ENCODE measurements at regions not wholly inside any gene's neighbourhood (a gene's known extent, or its start where the extent isn't known, plus 50 kb on each side); places are given as distances from the start of the nearest gene placed in this dataset.
A peak's percentile ranks its signal among the peaks of the same experiment; 100 is the strongest.

DNA sequence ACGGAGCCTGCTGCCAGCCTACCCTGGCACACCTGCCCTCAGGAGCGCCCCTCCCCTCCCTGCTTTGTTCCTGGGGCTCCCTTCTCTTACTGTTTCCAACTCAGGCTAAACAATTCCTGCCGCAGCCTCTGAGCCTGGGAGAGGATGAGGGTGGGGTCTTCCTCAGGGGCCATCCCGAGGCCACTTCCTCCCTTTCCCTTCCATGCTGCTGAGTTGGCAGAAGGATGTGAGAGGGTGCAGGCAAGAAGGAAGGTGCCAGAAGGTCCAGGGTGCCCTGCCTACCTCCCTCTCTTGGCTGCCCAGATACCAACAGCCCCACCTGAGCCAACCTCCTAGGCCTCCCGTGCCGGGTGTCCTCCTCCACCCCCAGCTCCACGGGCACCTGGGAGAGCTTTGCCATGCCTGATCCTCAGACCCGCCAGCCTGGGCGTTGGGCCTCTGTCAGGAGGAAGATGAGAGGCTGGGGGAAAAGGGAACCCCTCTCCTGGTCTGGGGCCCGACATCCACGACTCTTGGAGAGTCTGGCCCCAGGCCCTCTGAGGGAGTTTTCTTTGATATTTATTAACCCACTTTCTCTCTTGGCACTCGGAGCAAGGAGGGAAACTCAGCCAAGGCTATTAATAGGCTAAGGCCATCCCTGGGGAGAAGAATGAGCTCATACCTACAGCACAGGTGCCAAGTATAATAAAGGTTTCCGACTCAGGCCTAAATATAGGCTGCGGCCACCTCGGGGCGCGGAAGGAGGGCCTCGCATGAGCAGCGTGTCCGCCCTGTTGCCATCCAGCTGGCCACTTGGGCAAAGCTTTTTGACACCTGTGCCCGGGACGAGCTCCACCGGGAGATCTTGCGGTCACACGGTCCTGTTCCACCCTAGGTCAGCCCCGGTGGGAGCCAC lies 232.0 kb downstream of the ENGASE start:
- H3K4me3 ChIP-seq (replicated peaks; ENCODE audit: low read depth, low read length), result no peak overlapping the region
- TF ChIP-seq, protein P1, sequence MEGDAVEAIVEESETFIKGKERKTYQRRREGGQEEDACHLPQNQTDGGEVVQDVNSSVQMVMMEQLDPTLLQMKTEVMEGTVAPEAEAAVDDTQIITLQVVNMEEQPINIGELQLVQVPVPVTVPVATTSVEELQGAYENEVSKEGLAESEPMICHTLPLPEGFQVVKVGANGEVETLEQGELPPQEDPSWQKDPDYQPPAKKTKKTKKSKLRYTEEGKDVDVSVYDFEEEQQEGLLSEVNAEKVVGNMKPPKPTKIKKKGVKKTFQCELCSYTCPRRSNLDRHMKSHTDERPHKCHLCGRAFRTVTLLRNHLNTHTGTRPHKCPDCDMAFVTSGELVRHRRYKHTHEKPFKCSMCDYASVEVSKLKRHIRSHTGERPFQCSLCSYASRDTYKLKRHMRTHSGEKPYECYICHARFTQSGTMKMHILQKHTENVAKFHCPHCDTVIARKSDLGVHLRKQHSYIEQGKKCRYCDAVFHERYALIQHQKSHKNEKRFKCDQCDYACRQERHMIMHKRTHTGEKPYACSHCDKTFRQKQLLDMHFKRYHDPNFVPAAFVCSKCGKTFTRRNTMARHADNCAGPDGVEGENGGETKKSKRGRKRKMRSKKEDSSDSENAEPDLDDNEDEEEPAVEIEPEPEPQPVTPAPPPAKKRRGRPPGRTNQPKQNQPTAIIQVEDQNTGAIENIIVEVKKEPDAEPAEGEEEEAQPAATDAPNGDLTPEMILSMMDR (IDR thresholded peaks at IDR 0.05; ENCODE audit: low read length, missing control alignments), result no peak
- no peak for DNase-seq (ENCODE audit: low read depth)

DNA sequence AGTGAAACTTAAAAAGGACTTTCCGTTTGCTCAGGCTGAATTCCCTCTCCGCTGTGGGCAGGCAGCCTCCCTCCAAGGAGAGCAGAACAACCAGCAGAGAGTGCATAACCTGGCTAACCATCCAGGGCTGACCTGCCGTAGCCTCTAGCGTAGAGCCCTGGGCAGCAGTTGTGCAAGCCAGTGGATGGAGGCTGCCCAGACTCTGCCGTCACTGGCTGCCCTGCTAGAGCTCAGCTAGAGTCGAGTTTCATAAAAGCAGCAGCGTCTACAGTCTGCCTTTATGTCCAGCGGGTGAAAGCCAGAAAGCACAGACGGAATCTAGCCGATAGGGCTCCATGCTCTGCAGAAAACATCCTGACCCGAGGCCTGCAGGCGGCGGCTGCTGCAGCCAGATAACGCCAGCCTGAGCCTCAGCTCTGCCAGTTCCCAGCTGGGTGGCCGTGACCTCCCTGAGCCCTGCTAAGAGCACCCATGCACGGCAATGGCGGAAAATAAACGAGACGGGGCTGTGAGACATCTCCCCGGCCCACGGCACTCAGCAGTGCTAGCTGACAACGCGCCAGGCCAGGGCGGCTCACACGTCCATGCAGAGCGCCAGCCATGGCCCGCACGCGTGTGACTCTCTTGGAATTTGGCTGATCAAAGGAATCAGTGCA lies 231.3 kb downstream of the ENGASE start:
- DNase-seq (ENCODE audit: low read depth), result peak; percentile 6
- H3K4me3 ChIP-seq (replicated peaks; ENCODE audit: low read depth, low read length), result no peak overlapping the region
- TF ChIP-seq, protein P1 (IDR thresholded peaks at IDR 0.05; ENCODE audit: low read length, missing control alignments), result no peak

DNA sequence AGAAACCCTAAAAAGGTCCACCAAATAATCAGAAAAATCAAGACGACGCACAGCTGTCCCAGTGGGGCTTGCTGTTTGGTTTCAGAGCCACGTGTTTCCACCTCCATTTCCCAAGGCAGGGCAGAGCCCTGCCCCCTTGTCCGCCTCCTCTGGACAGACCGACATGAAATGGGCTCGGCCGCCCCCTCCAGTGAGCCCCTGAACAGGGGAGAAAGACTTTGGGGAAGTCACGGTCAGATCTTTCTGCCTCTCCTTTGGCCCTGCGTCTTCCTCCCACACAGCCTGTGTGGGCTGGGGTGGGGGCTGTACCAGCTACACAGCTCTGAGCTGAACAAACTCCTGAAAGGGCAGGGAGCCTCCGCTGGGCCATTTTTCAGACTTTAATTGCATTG lies 230.7 kb downstream of the ENGASE start:
- H3K4me3 ChIP-seq (replicated peaks; ENCODE audit: low read depth, low read length), result no peak overlapping the region
- TF ChIP-seq, protein P1 (IDR thresholded peaks at IDR 0.05; ENCODE audit: low read length, missing control alignments), result no peak
- no peak for DNase-seq (ENCODE audit: low read depth)

DNA sequence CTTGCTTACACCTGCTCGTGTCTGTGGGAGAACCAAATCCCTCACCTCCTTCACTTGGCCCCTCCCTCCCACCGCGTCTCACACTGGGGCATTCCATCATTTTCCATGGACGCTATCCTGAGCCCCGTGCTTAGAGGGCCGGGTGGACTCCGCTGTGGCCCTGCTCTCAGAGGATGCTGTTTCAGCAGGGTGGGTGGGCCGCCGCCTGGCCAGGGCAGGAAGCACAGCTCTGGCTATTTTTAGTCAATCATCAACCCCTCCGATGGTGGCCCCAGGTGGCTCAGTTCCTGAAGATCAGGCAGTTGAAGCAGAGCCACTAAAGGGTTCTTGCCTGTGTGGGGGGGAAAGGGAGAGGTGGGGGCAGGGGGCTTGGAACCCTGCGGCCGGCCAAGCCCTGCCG lies 230.3 kb downstream of the ENGASE start:
- no peak overlapping the region for H3K4me3 ChIP-seq (replicated peaks; ENCODE audit: low read depth, low read length)
- no peak for DNase-seq (ENCODE audit: low read depth)
- TF ChIP-seq, protein P1 (IDR thresholded peaks at IDR 0.05; ENCODE audit: low read length, missing control alignments), result no peak

DNA sequence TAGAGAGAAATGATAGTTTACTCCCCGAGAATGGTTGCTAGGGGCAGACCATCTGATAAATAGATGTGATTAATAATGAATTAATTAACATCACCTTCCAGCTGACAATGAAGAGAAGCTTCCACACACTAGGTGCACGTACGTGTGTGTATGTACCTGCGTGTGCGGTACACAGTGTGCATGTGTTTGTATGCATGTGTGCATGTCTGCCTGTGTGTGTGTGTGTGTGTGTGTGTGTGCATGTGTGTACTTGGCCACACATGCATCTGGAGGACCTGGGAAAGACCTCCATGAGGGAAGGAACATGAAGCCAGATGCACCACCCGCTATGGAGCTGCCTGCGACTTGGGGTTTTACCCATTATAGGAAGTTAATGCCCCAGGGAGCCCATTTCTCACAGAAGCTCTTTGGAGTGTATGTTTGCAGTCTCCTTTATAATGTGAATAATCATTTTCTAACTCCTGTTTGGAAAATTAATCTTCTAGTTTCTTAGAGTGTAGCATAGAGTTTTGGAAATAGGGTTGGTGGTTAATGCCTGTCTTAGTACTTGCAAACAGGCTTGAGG lies 229.1 kb downstream of the ENGASE start:
- no peak for DNase-seq (ENCODE audit: low read depth)
- TF ChIP-seq, protein P1 (IDR thresholded peaks at IDR 0.05; ENCODE audit: low read length, missing control alignments), result no peak
- H3K4me3 ChIP-seq (replicated peaks; ENCODE audit: low read depth, low read length), result no peak overlapping the region

DNA sequence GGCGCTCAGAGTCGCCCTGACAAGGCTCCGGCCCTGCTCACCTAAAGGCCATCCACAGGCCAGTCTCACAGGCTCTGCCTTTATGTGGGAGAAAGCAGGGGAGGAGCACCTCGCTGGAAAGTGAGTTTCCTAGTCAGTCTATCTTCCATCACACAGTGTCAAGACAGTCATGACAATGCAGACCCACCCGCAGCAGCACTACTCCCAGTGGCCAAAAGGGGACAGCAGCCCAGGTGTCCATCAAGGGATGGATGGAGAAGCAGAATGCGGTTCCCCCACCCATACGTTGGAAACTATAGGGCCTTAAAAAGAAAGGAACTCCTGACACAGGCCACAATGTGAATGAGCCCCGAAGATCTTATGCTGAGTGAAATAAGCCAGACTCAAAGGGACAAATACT lies 226.8 kb downstream of the ENGASE start:
- no peak overlapping the region for H3K4me3 ChIP-seq (replicated peaks; ENCODE audit: low read depth, low read length)
- DNase-seq (ENCODE audit: low read depth), result no peak
- TF ChIP-seq, protein P1 (IDR thresholded peaks at IDR 0.05; ENCODE audit: low read length, missing control alignments), result no peak

All from fibroblast of pulmonary artery (primary cell).